NOMO-1 (cell line): ENCODE measurements at regions not wholly inside any gene's neighbourhood (a gene's known extent, or its start where the extent isn't known, plus 50 kb on each side); places are given as distances from the start of the nearest gene placed in this dataset.

Source experiments
- DNase-seq, 2 experiments: peaks; one replicate each; lab custom pipeline; 2025; ENCODE audit not compliant: unreplicated experiment in 2 of 2; lab: John Stamatoyannopoulos, UW

- no peak for DNase-seq
Measured at GRCh38 chr14:42198010-42198409, 591.3 kb downstream of the LRFN5 start.

DNA sequence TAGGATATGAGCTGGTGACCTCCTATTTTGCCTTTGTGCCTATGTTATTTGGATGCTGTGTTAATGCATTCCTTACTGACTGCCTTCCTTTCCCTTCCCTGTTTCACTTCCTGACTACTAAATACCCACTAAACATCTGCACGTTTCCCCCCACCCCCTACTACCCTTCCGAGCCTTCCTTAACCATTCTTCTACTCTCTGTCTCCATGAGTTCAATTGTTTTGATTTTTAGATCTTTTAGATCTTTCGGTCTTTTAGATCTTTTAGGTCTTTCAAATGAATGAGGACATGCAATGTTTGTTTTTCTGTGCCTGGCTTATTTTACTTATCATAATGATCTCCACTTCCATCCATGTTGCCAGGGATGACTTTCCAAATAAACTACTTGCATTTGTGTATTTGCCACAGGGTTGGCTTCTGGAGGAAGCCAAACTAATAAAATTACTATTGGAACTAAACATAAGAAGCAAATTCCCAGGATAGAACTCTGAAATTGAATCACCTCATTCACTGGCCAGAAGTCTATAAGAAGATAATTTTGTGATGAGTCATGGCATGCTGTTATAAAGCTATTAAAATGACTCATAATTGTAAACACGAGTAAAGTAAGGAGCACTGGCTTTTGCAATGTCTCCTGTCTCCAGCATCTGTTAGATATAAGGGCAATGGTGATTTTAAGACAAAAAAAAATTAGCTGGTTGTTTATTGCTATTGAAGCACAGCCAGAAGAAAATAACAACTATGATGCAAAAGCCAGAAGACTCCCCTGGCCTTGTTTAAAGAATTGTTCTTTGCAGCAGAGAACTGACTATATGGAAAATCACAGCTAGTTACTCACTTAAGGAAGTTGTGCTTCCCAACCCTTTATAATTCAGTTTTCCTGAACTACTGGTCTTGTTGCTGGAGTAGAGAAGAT, 586.3 kb downstream of the LRFN5 start:
- peak in 1 of 2 experiments; percentile 13 for DNase-seq

GRCh38 chr14:42190744-42191143, 584.1 kb downstream of the LRFN5 start:
- no peak for DNase-seq

DNA sequence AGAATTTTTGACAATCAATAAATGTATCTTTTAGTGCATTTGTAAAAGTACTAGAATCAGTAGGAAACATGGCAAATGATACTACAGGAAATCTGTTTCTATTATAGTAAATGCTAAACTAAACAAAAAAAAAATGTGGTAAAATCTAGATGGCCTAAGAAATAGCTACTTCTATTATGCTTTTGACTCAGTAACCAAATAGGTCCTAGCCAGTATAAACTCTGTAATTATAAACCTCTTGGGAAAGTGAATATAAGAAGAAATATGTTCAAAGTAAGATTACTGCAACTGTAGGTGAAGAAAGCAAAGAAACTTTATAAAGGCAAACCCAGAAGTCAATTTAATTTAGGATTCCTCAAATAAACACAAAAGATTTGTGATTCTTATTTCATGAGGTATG, 581.2 kb downstream of the LRFN5 start:
- no peak for DNase-seq

DNA sequence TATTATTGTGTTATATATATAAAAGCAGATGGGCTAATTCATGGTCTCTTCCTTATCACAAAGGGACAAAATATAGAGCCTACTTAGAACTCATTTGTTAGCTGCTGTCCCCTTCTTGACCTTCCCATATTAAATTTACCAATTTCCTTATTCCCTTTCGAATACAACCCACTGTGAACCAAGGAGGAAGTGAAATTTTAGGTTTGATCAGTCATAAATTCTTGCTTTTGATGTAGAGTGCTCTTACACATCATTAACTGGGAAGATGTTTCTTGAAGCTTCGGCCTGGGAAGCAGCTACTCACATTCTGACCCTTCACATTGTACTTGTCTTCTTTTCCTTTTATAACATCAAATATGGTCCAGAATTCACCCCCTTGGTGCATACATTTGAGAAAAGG, 579.0 kb downstream of the LRFN5 start:
- DNase-seq = peak; percentile 50 to 89

GRCh38 chr14:42174357-42174756, 567.7 kb downstream of the LRFN5 start:
- DNase-seq = no peak

DNA sequence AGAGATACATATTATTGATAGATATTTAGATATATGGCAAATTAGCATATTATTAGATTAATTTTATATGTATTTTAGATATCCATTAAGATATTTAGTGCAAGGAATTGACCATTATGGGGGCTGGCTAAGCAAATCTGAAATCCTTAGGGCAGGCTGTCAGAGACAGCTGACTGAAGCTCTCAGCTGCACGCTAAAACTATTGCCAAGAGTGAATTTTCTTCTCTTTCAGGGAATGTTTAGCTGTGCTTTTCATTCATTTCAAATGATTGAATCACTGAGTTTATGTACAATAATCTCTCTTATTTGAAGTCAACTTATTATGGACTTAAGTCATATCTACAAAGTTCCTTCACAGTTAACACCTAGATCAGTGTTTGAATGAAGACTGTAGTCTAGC, 566.5 kb downstream of the LRFN5 start:
- no peak for DNase-seq

GRCh38 chr14:42172304-42172703, 565.6 kb downstream of the LRFN5 start:
- DNase-seq = no peak

- DNase-seq = no peak
Measured at GRCh38 chr14:42163136-42163535, 556.5 kb downstream of the LRFN5 start.

GRCh38 chr14:42159138-42159537, 552.5 kb downstream of the LRFN5 start:
- DNase-seq = no peak

GRCh38 chr14:42149609-42150261, 543.1 kb downstream of the LRFN5 start:
- no peak for DNase-seq

DNA sequence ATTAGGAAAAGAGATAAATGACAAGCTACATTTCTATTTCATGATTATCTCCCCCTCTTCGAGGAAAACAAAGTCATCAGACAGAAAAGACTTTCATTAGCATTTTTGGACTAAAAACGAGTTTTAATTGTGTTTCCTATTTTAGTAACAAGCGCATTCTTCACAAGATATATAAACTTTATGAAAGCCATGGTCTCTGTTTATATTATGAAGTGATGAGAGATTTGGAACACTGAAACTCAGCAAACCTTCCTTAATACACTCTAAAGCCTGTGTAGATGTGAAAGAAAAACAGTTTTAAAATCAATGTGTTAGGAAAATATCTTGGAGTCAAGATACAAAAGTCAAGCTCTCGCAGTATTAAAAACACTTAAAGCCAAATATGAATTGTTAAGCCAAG, 539.1 kb downstream of the LRFN5 start:
- DNase-seq = no peak

- no peak for DNase-seq
Measured at GRCh38 chr14:42143114-42143513, 536.4 kb downstream of the LRFN5 start.

DNA sequence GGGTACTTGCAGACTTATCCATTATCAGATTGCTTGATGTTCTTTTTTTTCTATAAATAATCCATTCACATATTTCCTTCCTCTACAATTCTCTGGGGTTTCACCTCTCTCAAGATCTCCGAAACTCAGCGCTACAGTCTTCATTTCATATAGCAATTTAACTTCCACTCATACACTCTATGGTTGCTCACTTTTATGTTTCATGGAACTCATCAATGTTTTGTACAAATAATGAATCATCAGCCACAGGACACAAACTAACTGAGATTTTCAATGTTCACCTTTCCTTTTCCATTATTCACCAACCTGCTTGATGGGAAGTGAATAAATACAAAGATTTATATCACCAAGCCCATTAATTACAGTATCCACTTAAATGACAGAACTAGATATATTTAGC, 534.7 kb downstream of the LRFN5 start:
- DNase-seq = no peak

GRCh38 chr14:42140831-42141279, 534.2 kb downstream of the LRFN5 start:
- no peak for DNase-seq

- DNase-seq = no peak
Measured at GRCh38 chr14:42140001-42140400, 533.3 kb downstream of the LRFN5 start.

- no peak for DNase-seq
Measured at GRCh38 chr14:42138406-42138805, 531.7 kb downstream of the LRFN5 start.

- no peak for DNase-seq
Measured at GRCh38 chr14:42130815-42131214, 524.1 kb downstream of the LRFN5 start.

DNA sequence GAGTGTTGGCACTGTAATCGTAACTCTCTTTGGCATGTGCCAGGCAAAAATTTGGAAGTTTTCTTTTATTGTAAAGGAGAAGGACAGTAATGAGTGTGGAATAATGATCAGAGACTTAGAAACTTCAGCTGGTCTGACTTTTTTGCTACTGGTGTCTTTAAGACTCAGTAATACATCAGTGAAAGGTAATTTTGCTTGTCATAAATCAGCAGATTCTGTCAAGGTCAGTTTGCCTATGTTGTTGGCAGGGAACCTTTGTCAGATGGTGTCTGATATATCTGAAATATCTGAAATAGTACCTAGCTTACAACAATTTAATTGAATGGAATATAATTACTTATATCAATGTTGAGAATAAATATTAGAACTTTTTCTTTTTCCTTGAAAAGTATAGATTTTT, 516.9 kb downstream of the LRFN5 start:
- no peak for DNase-seq

DNA sequence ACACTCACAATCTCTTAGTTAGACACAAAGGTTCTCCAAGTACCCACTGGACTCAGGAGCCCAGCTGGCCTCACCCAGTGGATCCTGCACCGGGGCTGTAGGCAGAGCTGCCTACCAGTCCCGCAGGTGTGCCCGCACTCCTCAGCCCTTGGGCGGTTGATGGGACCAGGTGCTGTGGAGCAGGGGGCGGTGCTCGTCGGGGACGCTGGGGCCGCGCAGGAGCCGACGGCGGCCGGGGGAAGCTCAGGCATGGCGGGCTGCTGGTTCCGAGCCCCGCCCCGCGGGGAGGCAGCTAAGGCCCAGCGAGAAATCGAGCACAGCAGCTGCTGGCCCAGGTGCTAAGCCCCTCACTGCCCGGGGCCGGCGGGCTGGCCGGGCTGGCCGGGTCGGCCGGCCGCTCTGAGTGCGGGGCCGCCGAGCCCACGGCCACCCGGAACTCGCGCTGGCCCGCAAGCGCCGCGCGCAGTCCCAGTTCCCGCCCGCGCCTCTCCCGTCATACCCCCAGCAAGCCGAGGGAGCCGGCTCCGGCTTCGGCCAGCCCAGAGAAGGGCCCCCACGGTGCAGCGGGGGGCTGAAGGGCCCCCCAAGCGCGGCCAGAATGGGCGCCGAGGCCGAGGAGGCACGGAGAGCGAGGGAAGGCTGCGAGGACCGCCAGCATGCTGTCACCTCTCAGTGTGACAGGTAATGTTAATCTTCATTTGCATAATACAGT, 506.8 kb downstream of the LRFN5 start:
- DNase-seq = no peak

DNA sequence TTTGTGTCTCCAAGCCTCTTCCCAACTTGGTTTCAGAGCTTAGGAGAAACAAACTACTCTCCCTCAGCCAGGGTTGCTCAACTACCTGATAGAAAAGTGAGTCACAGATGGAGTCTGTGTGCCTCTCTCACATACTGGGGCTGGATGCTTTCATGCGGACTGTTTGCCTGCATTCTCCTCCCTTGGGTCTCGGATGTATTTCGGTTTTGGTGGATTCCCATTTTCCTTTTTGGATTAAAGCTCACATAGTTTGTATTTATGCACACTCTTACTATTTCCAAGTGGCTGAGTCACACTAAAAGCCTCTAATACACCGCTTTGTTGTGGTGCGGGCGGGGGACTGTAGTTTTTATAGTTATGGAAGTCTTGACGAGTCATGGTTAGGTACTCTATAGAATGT, 505.4 kb downstream of the LRFN5 start:
- no peak for DNase-seq
